ENCODE measurements at regions not wholly inside any gene's neighbourhood (a gene's known extent, or its start where the extent isn't known, plus 50 kb on each side); places are given as distances from the start of the nearest gene placed in this dataset.
"Not testable (repeated sequence)": the region's sequence is repeated elsewhere in the genome, so short reads cannot be mapped to it uniquely, and the experiment has no call there.

GRCh38 chr21:28703861-28704260, 288.8 kb downstream of the LTN1 start:
- DNase-seq (ENCODE audit: low read depth) = no peak

GRCh38 chr21:28699596-28700259, 292.9 kb downstream of the LTN1 start:
- no peak for DNase-seq (ENCODE audit: low read depth)

- DNase-seq (ENCODE audit: low read depth) = no peak
Observed at GRCh38 chr21:28699186-28699585, 293.5 kb downstream of the LTN1 start.

GRCh38 chr21:28696844-28697410, 295.8 kb downstream of the LTN1 start:
- no peak for DNase-seq (ENCODE audit: low read depth)

GRCh38 chr21:28693476-28693875, 299.2 kb downstream of the LTN1 start:
- DNase-seq (ENCODE audit: low read depth) = no peak

- DNase-seq (ENCODE audit: low read depth) = no peak
Observed at GRCh38 chr21:28690196-28690595, 302.5 kb downstream of the LTN1 start.

GRCh38 chr21:28688381-28688780, 304.3 kb downstream of the LTN1 start:
- no peak for DNase-seq (ENCODE audit: low read depth)

- DNase-seq (ENCODE audit: low read depth) = no peak
Observed at GRCh38 chr21:28687586-28687985, 305.1 kb downstream of the LTN1 start.

GRCh38 chr21:28683982-28684752, 308.5 kb downstream of the LTN1 start:
- DNase-seq (ENCODE audit: low read depth) = no peak

- not testable (repeated sequence) for DNase-seq (ENCODE audit: low read depth)
Observed at GRCh38 chr21:28682884-28683283, 309.8 kb downstream of the LTN1 start.

- not testable (repeated sequence) for DNase-seq (ENCODE audit: low read depth)
Observed at GRCh38 chr21:28677096-28677495, 315.6 kb downstream of the LTN1 start.

- no peak for DNase-seq (ENCODE audit: low read depth)
Observed at GRCh38 chr21:28675331-28676041, 317.2 kb downstream of the LTN1 start.

- no peak for DNase-seq (ENCODE audit: low read depth)
Observed at GRCh38 chr21:28674763-28675162, 317.9 kb downstream of the LTN1 start.

- no peak for DNase-seq (ENCODE audit: low read depth)
Observed at GRCh38 chr21:28671549-28672195, 321.0 kb downstream of the LTN1 start.

- DNase-seq (ENCODE audit: low read depth) = no peak
Observed at GRCh38 chr21:28669971-28670653, 322.6 kb downstream of the LTN1 start.

- DNase-seq (ENCODE audit: low read depth) = no peak
Observed at GRCh38 chr21:28669321-28669720, 323.4 kb downstream of the LTN1 start.

GRCh38 chr21:28663754-28664153, 328.9 kb downstream of the LTN1 start:
- no peak for DNase-seq (ENCODE audit: low read depth)

GRCh38 chr21:28663111-28663693, 329.5 kb downstream of the LTN1 start:
- DNase-seq (ENCODE audit: low read depth) = no peak

GRCh38 chr21:28657566-28657965, 335.1 kb downstream of the LTN1 start:
- no peak for DNase-seq (ENCODE audit: low read depth)

- DNase-seq (ENCODE audit: low read depth) = no peak
Observed at GRCh38 chr21:28655471-28655870, 337.2 kb downstream of the LTN1 start.

GRCh38 chr21:28654406-28654805, 338.3 kb downstream of the LTN1 start:
- no peak for DNase-seq (ENCODE audit: low read depth)
